H1 (cell line): ENCODE measurements at regions not wholly inside any gene's neighbourhood (a gene's known extent, or its start where the extent isn't known, plus 50 kb on each side); places are given as distances from the start of the nearest gene placed in this dataset.
A peak's percentile ranks its signal among the peaks of the same experiment; 100 is the strongest.

Experiments used
- CTCF ChIA-PET: fragments of 300-600 bp; sonication (Branson Sonifier 250); formaldehyde crosslinking; loops from one replicate; lab custom pipeline; 2021; ENCODE audit not compliant: partially characterized antibody; lab: Charles Lee
- POLR2A ChIA-PET: fragments of 300-600 bp; sonication (Branson Sonifier 250); formaldehyde crosslinking; loops from one replicate; lab custom pipeline; 2021; ENCODE audit warnings: inconsistent platforms; ENCODE audit not compliant: partially characterized antibody; lab: Charles Lee
- DNase-seq, 2 experiments: peaks; one replicate each; pipeline versions ENCODE4 v3.0.0 to v3.0.0-alpha.2; 2010 to 2022; ENCODE audit warnings: low spot score in 2 of 2, low read depth in 1 of 2, mixed read lengths in 1 of 2
- FAIRE-seq: peaks from 2 replicates; lab custom pipeline; 2011; peaks lifted over from hg19 to GRCh38; lab: Jason Lieb, UNC
- H2AFZ ChIP-seq: 2 replicates; pipeline ENCODE4 v1.8.1; 2012; ENCODE audit warnings: low read length, inconsistent platforms
- H2AK5ac ChIP-seq: 2 replicates; pipeline ENCODE4 v1.6.1; 2013; ENCODE audit warnings: low read depth, low read length
- H2BK120ac ChIP-seq: replicated peaks from 2 replicates; pipeline ENCODE3; 2013; ENCODE audit warnings: low read depth, low read length, inconsistent platforms
- H2BK12ac ChIP-seq: 2 replicates; pipeline ENCODE4 v1.6.1; 2013; ENCODE audit warnings: low read depth, low read length
- H2BK15ac ChIP-seq: 2 replicates; pipeline ENCODE4 v1.6.1; 2013; ENCODE audit warnings: low read length
- H2BK20ac ChIP-seq: 2 replicates; pipeline ENCODE4 v1.6.1; 2013; ENCODE audit warnings: low read length
- H2BK5ac ChIP-seq: 2 replicates; pipeline ENCODE4 v1.6.1; 2013; ENCODE audit warnings: low read depth, low read length
- H3K14ac ChIP-seq: 2 replicates; pipeline ENCODE4 v1.6.1; 2013; ENCODE audit warnings: inconsistent platforms; ENCODE audit not compliant: insufficient read length
- H3K18ac ChIP-seq: 2 replicates; pipeline ENCODE4 v1.6.1; 2013; ENCODE audit warnings: low read length; ENCODE audit errors: extremely low read depth
- H3K23ac ChIP-seq: 2 replicates; pipeline ENCODE4 v1.6.1; 2013; ENCODE audit warnings: inconsistent platforms; ENCODE audit not compliant: insufficient read length
- H3K23me2 ChIP-seq: 2 replicates; pipeline ENCODE4 v1.6.1; 2013; ENCODE audit warnings: low read depth, low read length
- H3K27ac ChIP-seq: 2 replicates; pipeline ENCODE4 v1.6.1; 2011; ENCODE audit warnings: low read depth, low read length, inconsistent platforms
- H3K27me3 ChIP-seq, 4 experiments: replicated peaks in 1 of 4; 1 replicate in 1 of 4; 2 replicates in 3 of 4; pipeline versions ENCODE4 v1.6.1 to v1.8.1; 2011 to 2013; ENCODE audit warnings: low read length in 3 of 4, mild to moderate bottlenecking in 3 of 4, inconsistent platforms in 2 of 4, mixed read lengths in 2 of 4, moderate library complexity in 1 of 4; ENCODE audit not compliant: control insufficient read depth in 3 of 4, insufficient read depth in 3 of 4; ENCODE audit errors: extremely low read depth in 1 of 4
- H3K36me3 ChIP-seq, 4 experiments: 2 replicates each; pipeline versions ENCODE4 v1.6.1 to v1.8.1; 2011 to 2013; ENCODE audit warnings: mild to moderate bottlenecking in 4 of 4, low read length in 3 of 4, moderate library complexity in 2 of 4, control low read depth in 1 of 4, inconsistent platforms in 1 of 4; ENCODE audit not compliant: insufficient read depth in 4 of 4, control insufficient read depth in 2 of 4
- H3K4ac ChIP-seq: replicated peaks from 2 replicates; pipeline ENCODE3; 2013; ENCODE audit warnings: low read length, low read depth, mixed read lengths, inconsistent platforms; ENCODE audit not compliant: insufficient read length
- H3K4me1 ChIP-seq, 4 experiments: replicated peaks in 1 of 4; 1 replicate in 1 of 4; 2 replicates in 3 of 4; pipeline versions ENCODE4 v1.6.1 to v1.8.1; 2011 to 2013; ENCODE audit warnings: low read length in 3 of 4, inconsistent platforms in 2 of 4, mixed read lengths in 1 of 4; ENCODE audit not compliant: insufficient read depth in 4 of 4, control insufficient read depth in 3 of 4
- H3K4me2 ChIP-seq, 2 experiments: 2 replicates each; pipeline versions ENCODE4 v1.6.1 to v1.8.1; 2011 to 2013; ENCODE audit warnings: low read depth in 2 of 2, low read length in 2 of 2, control low read depth in 1 of 2, inconsistent platforms in 1 of 2, mild to moderate bottlenecking in 1 of 2; ENCODE audit not compliant: insufficient read depth in 1 of 2
- H3K4me3 ChIP-seq, 4 experiments: fragments of 200-600, 300-600 bp in 1 of 4; sonication (generic), shearing (Covaris generic), sonication (Bioruptor Twin) in 1 of 4; 2 replicates each; pipeline versions ENCODE4 v1.5.1 to v1.8.1; 2011 to 2016; ENCODE audit warnings: low read length in 4 of 4, low read depth in 3 of 4, control low read depth in 2 of 4, inconsistent platforms in 2 of 4, mild to moderate bottlenecking in 2 of 4, mixed read lengths in 1 of 4, moderate library complexity in 1 of 4; ENCODE audit not compliant: insufficient read depth in 2 of 4; ENCODE audit errors: extremely low read depth in 1 of 4
- H3K56ac ChIP-seq: replicated peaks from 2 replicates; pipeline ENCODE3; 2013; ENCODE audit warnings: low read depth, mild to moderate bottlenecking, mixed read lengths, low read length, inconsistent platforms; ENCODE audit not compliant: insufficient read length
- H3K79me1 ChIP-seq: 2 replicates; pipeline ENCODE4 v1.6.1; 2013; ENCODE audit warnings: low read depth, low read length, control low read depth
- H3K79me2 ChIP-seq, 2 experiments: 2 replicates each; pipeline versions ENCODE4 v1.6.1 to v1.8.1; 2012 to 2013; ENCODE audit warnings: low read length in 2 of 2, mild to moderate bottlenecking in 2 of 2, inconsistent platforms in 1 of 2; ENCODE audit not compliant: insufficient read depth in 2 of 2, control insufficient read depth in 1 of 2
- H3K9ac ChIP-seq, 4 experiments: replicated peaks in 1 of 4; 1 replicate in 1 of 4; 2 replicates in 3 of 4; pipeline versions ENCODE4 v1.6.1 to v1.8.1; 2011 to 2013; ENCODE audit warnings: low read depth in 3 of 4, low read length in 3 of 4, control low read depth in 2 of 4, mild to moderate bottlenecking in 2 of 4, moderate library complexity in 2 of 4, inconsistent platforms in 1 of 4; ENCODE audit errors: extremely low read depth in 1 of 4
- H3K9me3 ChIP-seq, 2 experiments: 2 replicates each; pipeline versions ENCODE4 v1.6.1 to v1.8.1; 2012 to 2013; ENCODE audit warnings: mild to moderate bottlenecking in 2 of 2, moderate library complexity in 2 of 2, control low read depth in 1 of 2, inconsistent platforms in 1 of 2, low read depth in 1 of 2, low read length in 1 of 2, mixed read lengths in 1 of 2; ENCODE audit not compliant: insufficient read depth in 2 of 2
- H4K20me1 ChIP-seq, 2 experiments: replicated peaks in 1 of 2; 2 replicates each; pipeline versions ENCODE3 to v1.8.1; 2011 to 2013; ENCODE audit warnings: inconsistent platforms in 2 of 2, low read length in 2 of 2, mild to moderate bottlenecking in 1 of 2; ENCODE audit not compliant: insufficient read depth in 2 of 2, control insufficient read depth in 1 of 2
- H4K5ac ChIP-seq: 2 replicates; pipeline ENCODE4 v1.6.1; 2013; ENCODE audit warnings: low read length, low read depth, mixed read lengths, inconsistent platforms; ENCODE audit not compliant: insufficient read length
- H4K8ac ChIP-seq: 2 replicates; pipeline ENCODE4 v1.8.0; 2013; ENCODE audit warnings: mild to moderate bottlenecking, moderate library complexity, low read length, inconsistent platforms; ENCODE audit not compliant: insufficient read depth; ENCODE audit errors: extremely low read depth
- H4K91ac ChIP-seq: replicated peaks from 2 replicates; pipeline ENCODE3; 2013; ENCODE audit warnings: low read length, mixed read lengths, inconsistent platforms; ENCODE audit not compliant: insufficient read length
- BACH1 ChIP-seq: IDR thresholded peaks from 2 replicates; pipeline ENCODE4 v1.6.1; 2012; ENCODE audit warnings: low read length, improper control_type of control experiment
- EGR1 ChIP-seq: IDR thresholded peaks from 2 replicates; pipeline ENCODE4 v1.6.1; 2011; ENCODE audit warnings: low read depth, low read length, borderline replicate concordance
- POU5F1 ChIP-seq: IDR thresholded peaks from 2 replicates; pipeline ENCODE4 v1.6.1; 2011; ENCODE audit warnings: low read depth, mild to moderate bottlenecking, low read length, moderate library complexity
- TAF1 ChIP-seq: IDR thresholded peaks from 2 replicates; pipeline ENCODE4 v1.6.1; 2011; ENCODE audit warnings: mild to moderate bottlenecking, low read depth, low read length
- ZNF274 ChIP-seq: IDR thresholded peaks from 2 replicates; pipeline ENCODE4 v1.7.0; 2012; ENCODE audit warnings: low read length, borderline replicate concordance; ENCODE audit errors: extremely low read depth
- WGBS, 2 experiments: shearing (Covaris generic) in 1 of 2; methylation state at CpG; one replicate each; pipeline versions ENCODE4 v1.1.6 to v1.1.7; 2013 to 2015; ENCODE audit warnings: low lambda C conversion rate in 2 of 2, mixed read lengths in 2 of 2, inconsistent platforms in 1 of 2, low coverage in 1 of 2, missing lambda C conversion rate in 1 of 2; ENCODE audit not compliant: insufficient replicate concordance in 2 of 2, insufficient coverage in 1 of 2, insufficient read length in 1 of 2; ENCODE audit errors: extremely low coverage in 1 of 2, missing lambda C conversion rate in 1 of 2; 5-methylcytosine and 5-hydroxymethylcytosine counted together

DNA sequence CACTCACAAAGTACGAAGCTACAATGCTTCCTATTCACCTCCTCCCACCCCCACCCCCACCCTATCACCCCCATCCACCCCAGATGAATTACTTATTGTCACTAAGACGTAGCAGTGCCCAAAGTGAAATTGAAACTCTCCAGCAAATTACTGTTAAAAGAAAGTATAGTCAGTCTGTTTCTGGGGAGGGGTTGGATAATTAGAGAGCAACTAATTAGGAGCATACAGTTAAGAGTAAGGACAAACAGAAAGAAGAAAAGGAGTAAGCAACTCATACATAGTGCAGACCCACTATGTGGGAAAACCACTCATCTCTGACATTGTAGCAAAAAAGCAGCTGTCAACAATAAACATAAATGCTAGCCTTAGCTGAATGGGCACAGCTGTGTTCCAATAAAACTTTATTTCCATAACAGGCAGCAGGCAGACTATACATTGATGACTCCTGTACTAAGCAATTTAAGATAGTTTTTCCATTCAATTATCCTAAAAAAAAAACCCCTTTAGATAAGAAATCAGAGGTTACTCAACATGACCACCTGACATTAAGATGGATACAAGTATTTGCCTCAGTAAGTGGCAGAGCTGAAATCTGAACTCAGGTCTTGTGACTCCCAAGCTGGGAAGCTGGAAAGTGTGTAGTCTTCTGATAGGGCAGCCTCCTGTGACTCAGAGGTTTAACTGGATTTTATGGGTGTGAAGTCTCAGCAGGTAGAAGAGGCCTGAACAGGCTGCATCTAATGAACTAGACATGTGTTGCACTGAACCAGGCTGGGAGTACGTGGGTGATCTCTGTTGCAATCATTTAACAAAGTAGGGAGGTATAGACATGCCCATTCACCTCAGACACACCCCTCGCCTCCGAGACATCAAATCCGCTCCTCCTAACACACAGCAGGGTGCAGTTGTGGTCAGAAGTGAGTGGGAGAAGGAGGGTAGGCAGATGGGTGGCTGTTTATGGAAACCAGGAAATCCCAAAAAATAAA, 171.8 kb upstream of the KLF7 start:
- no peak overlapping the region for H4K8ac ChIP-seq
- no peak overlapping the region for H3K9ac ChIP-seq
- no peak overlapping the region for H2BK12ac ChIP-seq
- H2BK120ac ChIP-seq, result no peak overlapping the region
- H3K18ac ChIP-seq, result no peak overlapping the region
- ChIA-PET POLR2A (no interaction called here), CTCF (interaction anchor here (0.7 to 2.7 kb wide), 5 partner anchors 39 to 1122 kb away, joined by 3 to 15 read pairs (median 3); no protein-coding TSS in a partner anchor)
- no peaks in the 10 kb centered on the region for H4K20me1 ChIP-seq
- H3K23ac ChIP-seq, result no peak overlapping the region
- no peaks in the 10 kb centered on the region for H3K27me3 ChIP-seq
- H3K14ac ChIP-seq, result no peak overlapping the region
- no peaks in the 10 kb centered on the region for H3K9me3 ChIP-seq
- H3K79me2 ChIP-seq, result no peaks in the 10 kb centered on the region
- FAIRE-seq (no peak), DNase-seq (no peak)
- no peak overlapping the region for H2BK20ac ChIP-seq
- H4K91ac ChIP-seq, result peak overlapping the region; percentile 8
- H3K79me1 ChIP-seq, result no peaks in the 10 kb centered on the region
- H2AFZ ChIP-seq, result 0 out of 2 replicates have a peak overlapping the region, but pooled peaks have one; percentile 45
- H4K5ac ChIP-seq, result no peak overlapping the region
- H3K4me2 ChIP-seq, result no peak overlapping the region
- peaks cover 4 to 28% (median 20%) of the 10 kb centered on the region in 4 experiments; a peak in 6 of 7 replicates for H3K4me1 ChIP-seq
- H3K4me3 ChIP-seq, result no peak overlapping the region
- H3K56ac ChIP-seq, result no peak overlapping the region
- H2BK15ac ChIP-seq, result no peak overlapping the region
- no peak overlapping the region for H3K27ac ChIP-seq
- H3K36me3 ChIP-seq, result no peaks in the 10 kb centered on the region
- WGBS, 2 experiments, result 81% methylated on average over 6 of the region's 6 CpGs; no CpG with 5 or more reads in 1 of the 2 experiments
- no peak overlapping the region for H2BK5ac ChIP-seq
- H3K23me2 ChIP-seq, result no peaks in the 10 kb centered on the region
- no peak overlapping the region for H2AK5ac ChIP-seq
- H3K4ac ChIP-seq, result no peak overlapping the region
- TF ChIP-seq EGR1, result no peak
- no peak for TF ChIP-seq BACH1
- no peak for TF ChIP-seq POU5F1
- no peak for TF ChIP-seq ZNF274
- no peak for TF ChIP-seq TAF1
